ENCODE measurements at regions not wholly inside any gene's neighbourhood (a gene's known extent, or its start where the extent isn't known, plus 50 kb on each side); places are given as distances from the start of the nearest gene placed in this dataset.
"Not testable (repeated sequence)": the region's sequence is repeated elsewhere in the genome, so short reads cannot be mapped to it uniquely, and the experiment has no call there.

GRCh38 chr2:240243049-240243448, 102.6 kb upstream of the OTOS start:
- DNase-seq = not testable (repeated sequence)

- no peak for DNase-seq
Measured at GRCh38 chr2:240244543-240244942, 104.1 kb upstream of the OTOS start.

- DNase-seq = no peak
Measured at GRCh38 chr2:240245184-240245583, 104.7 kb upstream of the OTOS start.

DNA sequence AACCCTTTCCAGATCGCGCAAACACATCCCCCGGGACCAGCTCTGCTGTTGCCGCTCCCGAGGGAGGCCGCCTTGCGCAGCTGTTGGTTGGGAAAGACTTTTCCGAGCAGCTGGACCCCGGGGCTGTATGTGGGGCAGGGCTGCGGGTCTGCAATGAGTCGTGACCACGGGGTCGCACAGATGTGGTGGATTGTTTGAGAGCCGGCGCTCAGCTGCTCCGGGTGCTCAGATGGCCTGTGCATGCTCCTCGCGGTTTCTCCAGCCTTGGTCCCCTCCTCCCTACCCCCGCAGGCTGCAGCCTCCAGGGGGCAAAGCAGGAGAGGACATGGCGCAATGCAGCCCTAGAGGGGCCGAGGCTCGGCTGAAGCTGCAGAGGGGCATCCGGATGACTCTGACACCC, 105.2 kb upstream of the OTOS start:
- DNase-seq = no peak

DNA sequence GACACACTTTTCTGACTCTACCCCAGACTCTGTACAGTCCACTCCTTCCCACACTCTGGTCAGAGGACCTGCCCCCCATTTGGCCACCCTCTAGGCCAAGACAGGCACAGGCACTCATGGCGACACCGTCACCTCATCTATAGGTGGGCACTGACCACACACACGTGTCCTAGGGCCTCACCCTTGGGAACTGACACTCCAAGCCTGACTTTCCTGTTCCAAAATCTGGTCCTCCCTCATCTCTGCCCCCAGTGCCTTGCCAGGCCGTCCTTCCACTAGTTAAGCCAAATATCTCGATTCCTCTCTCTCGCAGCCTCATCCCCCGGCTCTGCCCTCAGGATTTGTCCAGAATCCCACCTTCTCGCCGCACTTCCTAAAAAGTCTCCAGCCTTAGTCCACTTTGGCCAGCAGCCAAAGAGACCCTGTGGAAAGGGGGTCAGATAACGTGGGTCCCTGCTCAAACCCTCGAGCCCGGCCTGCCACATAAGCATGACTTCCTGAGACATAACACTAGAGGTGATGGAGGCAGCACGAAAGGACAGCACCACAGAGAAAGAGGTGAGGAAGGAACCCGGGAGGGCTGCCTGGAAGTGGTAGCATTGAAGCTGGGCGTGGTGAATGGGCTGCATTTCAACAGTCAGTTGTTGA, 105.8 kb upstream of the OTOS start:
- no peak for DNase-seq

DNA sequence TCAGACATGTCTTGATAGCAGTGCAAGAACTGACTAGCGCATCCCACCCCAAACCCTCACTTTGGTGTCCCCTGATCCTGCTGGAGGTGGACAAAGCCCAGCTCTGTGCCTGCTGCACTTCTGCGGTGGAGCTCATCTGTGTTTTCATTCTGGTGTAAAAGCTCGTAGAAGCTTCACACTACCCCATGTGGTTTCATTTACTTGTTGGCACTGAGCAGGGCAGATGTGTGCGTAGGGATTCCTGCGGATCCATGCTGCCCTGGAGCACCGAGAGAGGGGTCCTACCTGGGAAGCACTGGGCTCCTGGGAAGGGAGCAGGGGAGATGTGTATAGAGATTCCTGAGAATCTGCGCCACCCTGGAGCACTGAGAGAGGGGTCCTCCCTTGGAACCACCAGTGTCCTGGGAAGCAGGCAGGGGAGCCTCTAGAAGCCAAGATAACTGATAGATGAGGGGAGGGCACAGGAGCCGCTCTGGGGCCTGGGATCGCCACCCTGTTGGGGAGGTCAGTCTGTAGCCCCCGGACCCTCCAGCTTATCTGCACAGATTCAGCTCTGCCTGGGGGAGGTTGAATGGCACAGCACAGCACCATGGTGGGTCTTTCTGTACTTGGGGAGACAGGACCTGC, 106.9 kb upstream of the OTOS start:
- no peak for DNase-seq

- DNase-seq = no peak
Measured at GRCh38 chr2:240247868-240248720, 107.6 kb upstream of the OTOS start.

- no peak for DNase-seq
Measured at GRCh38 chr2:240248721-240249422, 108.4 kb upstream of the OTOS start.

DNA sequence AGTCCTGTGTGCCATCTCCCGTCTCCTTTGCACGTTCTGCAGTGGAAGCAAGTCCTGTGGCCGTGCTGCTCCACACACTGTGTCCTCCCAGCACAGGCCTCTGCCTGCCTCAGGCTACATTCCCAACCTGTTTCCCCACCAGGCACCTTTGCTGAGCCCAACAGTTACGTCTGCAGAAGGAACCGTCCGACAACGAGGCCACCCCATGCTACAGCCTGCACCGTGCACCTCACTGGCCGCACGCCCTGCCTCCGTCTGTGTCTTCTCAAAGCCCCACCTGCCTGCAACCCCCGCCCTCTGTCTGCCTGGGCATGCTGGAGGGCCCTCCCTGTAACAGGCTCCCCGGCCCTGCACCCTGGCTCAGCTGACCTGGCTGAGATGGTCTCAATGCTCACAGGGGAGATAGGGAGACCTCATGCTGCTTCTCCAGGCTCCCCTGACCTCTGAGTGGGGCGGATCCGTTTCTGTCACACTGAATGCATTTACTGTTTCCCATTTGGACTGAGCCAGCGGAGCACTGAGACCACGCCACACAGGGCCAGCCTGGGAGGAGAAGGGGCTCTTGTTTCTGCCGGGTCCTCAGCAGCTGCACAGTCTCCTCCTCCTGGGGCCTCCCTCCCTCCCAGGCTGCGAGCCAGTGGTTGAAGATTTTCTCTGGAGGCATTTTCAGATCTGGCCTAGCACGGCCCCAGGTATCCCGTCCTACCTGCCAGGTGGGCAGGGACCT, 109.1 kb upstream of the OTOS start:
- DNase-seq = no peak

GRCh38 chr2:240250150-240250984, 109.9 kb upstream of the OTOS start:
- no peak for DNase-seq

- DNase-seq = peak; percentile 33
Measured at GRCh38 chr2:240250985-240251847, 110.8 kb upstream of the OTOS start.

DNA sequence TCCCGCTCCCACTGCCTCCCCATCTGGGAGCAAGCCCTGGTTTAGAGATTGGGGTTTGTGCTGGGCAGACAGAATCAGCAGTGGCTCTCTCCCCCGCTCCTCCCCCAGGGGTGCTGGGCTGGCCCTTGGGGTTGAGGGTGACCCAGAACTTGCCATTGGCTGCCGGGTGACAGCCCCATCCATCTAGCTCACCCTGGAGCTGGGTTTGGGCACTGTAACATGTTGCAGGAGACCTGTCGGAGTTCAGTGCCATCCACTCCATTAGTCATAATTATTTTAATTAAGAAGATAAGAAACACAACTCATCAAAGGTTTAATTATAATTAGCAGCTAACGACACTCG, 111.4 kb upstream of the OTOS start:
- DNase-seq = no peak

- DNase-seq = no peak
Measured at GRCh38 chr2:240252191-240252871, 111.9 kb upstream of the OTOS start.

GRCh38 chr2:240252872-240253511, 112.5 kb upstream of the OTOS start:
- DNase-seq = no peak

DNA sequence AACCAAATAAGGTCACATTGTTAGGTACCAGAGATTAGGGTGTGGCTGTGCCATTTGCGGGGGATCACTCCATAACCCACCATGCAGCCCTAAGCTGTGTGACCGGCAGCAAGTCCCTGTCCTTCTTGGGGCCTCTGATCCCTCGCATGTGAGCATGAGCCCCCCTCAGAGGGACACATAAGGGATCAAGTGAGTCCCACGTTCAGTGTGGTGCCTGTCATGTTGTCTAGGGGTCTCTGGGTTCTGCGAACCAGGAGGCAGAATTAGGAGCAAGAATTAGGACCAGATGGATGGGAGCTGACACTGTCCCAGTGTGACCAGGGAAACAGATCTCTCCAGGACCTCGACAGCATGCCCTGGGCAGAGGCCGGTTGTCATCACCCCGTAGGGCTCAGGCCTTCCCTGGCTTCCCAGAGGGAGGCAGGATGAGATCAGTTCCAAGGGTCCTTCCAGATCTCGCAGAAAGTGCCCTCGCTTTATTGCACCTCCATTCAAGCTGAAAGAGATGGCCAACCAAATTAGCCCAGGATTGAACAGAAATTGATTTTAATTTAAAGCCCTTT, 113.2 kb upstream of the OTOS start:
- DNase-seq = no peak

- no peak for DNase-seq
Measured at GRCh38 chr2:240254337-240255164, 114.1 kb upstream of the OTOS start.

GRCh38 chr2:240255165-240255491, 114.7 kb upstream of the OTOS start:
- DNase-seq = no peak
